ENCODE measurements at regions not wholly inside any gene's neighbourhood (a gene's known extent, or its start where the extent isn't known, plus 50 kb on each side); places are given as distances from the start of the nearest gene placed in this dataset.

DNA sequence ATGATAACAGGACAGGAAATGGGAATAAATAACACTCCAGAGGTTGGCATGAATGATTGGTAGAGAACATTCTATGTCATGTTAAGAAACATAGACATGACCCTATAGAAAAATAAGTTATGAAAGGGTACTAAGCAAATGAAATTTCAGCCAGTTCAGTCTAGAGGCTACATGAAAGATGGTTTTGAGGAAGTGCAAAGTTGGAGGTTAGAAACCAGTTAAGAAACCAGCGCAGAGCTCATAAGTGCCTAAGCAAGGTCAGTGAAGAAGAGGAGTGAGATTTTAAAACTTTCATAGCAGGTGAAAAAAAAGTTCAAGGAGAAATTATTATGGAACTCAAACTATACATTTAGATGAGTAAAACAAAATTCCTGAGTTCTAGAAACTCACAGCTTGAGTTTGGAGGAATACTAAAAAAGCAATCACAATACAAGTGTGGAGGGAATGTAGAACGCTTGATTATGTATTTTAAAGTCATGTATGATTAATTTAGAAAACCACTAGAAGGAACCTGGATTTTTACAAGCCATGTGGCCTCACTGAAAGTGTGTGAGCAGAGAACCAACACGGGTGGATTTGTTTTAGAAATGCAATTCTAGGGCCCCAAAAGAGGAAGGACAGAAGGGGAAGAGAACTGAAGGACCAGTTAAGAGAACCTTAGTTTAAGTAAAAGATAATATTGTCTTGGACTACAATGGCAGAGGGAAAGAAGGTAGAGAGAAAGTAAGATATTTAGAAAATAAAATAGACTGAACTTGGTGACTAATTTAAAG, 162.4 kb downstream of the PCDH20 start:
- no peak for TF ChIP-seq CTCF (IDR thresholded peaks at IDR 0.05)
- no peak for TF ChIP-seq POLR2A (IDR thresholded peaks at IDR 0.05)
